Thoracic aorta (tissue), 2 donors: ENCODE measurements at regions not wholly inside any gene's neighbourhood (a gene's known extent, or its start where the extent isn't known, plus 50 kb on each side); places are given as distances from the start of the nearest gene placed in this dataset.

ENCODE experiments used
- ATAC-seq: fragments of 150-250 bp; one replicate; pipeline ENCODE4 v1.8.0; 2017; ENCODE audit warnings: low read depth; ENCODE audit not compliant: insufficient number of reproducible peaks, low FRiP score
- DNase-seq: peaks from one replicate; pipeline ENCODE4 v3.0.0-alpha.2; 2020; ENCODE audit warnings: low spot score
- H3K27ac ChIP-seq, 2 donors: fragments of 200-600 bp; sonication (generic); 1 replicate in 1 of 2; 2 replicates in 1 of 2; pipeline ENCODE4 v1.5.1; 2016; ENCODE audit warnings: mild to moderate bottlenecking in 2 of 2, moderate library complexity in 2 of 2
- H3K27me3 ChIP-seq: fragments of 200-600 bp; sonication (generic); replicated peaks from 2 replicates; pipeline ENCODE4 v1.6.0; 2016; ENCODE audit warnings: mild to moderate bottlenecking; ENCODE audit not compliant: insufficient read depth
- H3K36me3 ChIP-seq: fragments of 200-600 bp; sonication (generic); one replicate; pipeline ENCODE4 v1.5.1; 2016
- H3K4me1 ChIP-seq, 2 donors: fragments of 200-600 bp; sonication (generic); 1 replicate in 1 of 2; 2 replicates in 1 of 2; pipeline versions ENCODE4 v1.5.1 to v1.6.0; 2016; ENCODE audit warnings: low read depth in 2 of 2, mild to moderate bottlenecking in 1 of 2; ENCODE audit not compliant: control insufficient read depth in 1 of 2
- H3K4me3 ChIP-seq: fragments of 200-600 bp; sonication (generic); 2 replicates; pipeline ENCODE4 v1.5.1; 2016; ENCODE audit warnings: mild to moderate bottlenecking
- H3K9me3 ChIP-seq: fragments of 200-600 bp; sonication (generic); 2 replicates; pipeline ENCODE4 v1.5.1; 2016
- CTCF ChIP-seq: fragments of 200-600 bp; sonication (generic); IDR thresholded peaks from one replicate; pipeline ENCODE4 v1.5.1; 2019; ENCODE audit warnings: antibody characterized with exemption

GRCh38 chr9:1421436-1421835, 371.3 kb downstream of the DMRT2 start:
- TF ChIP-seq CTCF: no peak
- Histone ChIP-seq H3K27ac (no peak overlapping the region), H3K4me3 (no peak overlapping the region), H3K36me3 (no peaks in the 10 kb centered on the region), H3K27me3 (no peaks in the 10 kb centered on the region), H3K9me3 (no peaks in the 10 kb centered on the region), H3K4me1 (no peaks in the 10 kb centered on the region)
- ATAC-seq (no peak), DNase-seq (no peak)

- H3K9me3 ChIP-seq: no peaks in the 10 kb centered on the region
- ATAC-seq (no peak), DNase-seq (no peak)
- no peak overlapping the region for H3K4me3 ChIP-seq
- no peak for TF ChIP-seq CTCF
- no peaks in the 10 kb centered on the region for H3K4me1 ChIP-seq
- no peaks in the 10 kb centered on the region for H3K27me3 ChIP-seq
- no peak overlapping the region for H3K27ac ChIP-seq
- no peaks in the 10 kb centered on the region for H3K36me3 ChIP-seq
Measured at GRCh38 chr9:1427875-1428274, 377.7 kb downstream of the DMRT2 start.

GRCh38 chr9:1429297-1429696, 379.1 kb downstream of the DMRT2 start:
- TF ChIP-seq CTCF: no peak
- ATAC-seq (no peak), DNase-seq (no peak)
- Histone ChIP-seq H3K4me1 (no peaks in the 10 kb centered on the region), H3K4me3 (no peak overlapping the region), H3K36me3 (no peaks in the 10 kb centered on the region), H3K27ac (no peak overlapping the region), H3K9me3 (no peaks in the 10 kb centered on the region), H3K27me3 (no peaks in the 10 kb centered on the region)

GRCh38 chr9:1431461-1431860, 381.3 kb downstream of the DMRT2 start:
- no peaks in the 10 kb centered on the region for H3K9me3 ChIP-seq
- no peak for TF ChIP-seq CTCF
- DNase-seq (no peak), ATAC-seq (no peak)
- no peak overlapping the region for H3K27ac ChIP-seq
- H3K4me1 ChIP-seq: no peaks in the 10 kb centered on the region
- no peaks in the 10 kb centered on the region for H3K27me3 ChIP-seq
- no peaks in the 10 kb centered on the region for H3K36me3 ChIP-seq
- H3K4me3 ChIP-seq: no peak overlapping the region

- Histone ChIP-seq H3K27me3 (no peaks in the 10 kb centered on the region), H3K4me1 (no peaks in the 10 kb centered on the region), H3K36me3 (no peaks in the 10 kb centered on the region), H3K4me3 (no peak overlapping the region), H3K9me3 (no peaks in the 10 kb centered on the region), H3K27ac (no peak overlapping the region)
- DNase-seq (no peak), ATAC-seq (no peak)
- no peak for TF ChIP-seq CTCF
Measured at GRCh38 chr9:1434052-1434767, 384.1 kb downstream of the DMRT2 start.
